ENCODE measurements at regions not wholly inside any gene's neighbourhood (a gene's known extent, or its start where the extent isn't known, plus 50 kb on each side); places are given as distances from the start of the nearest gene placed in this dataset.
"Not testable (repeated sequence)": the region's sequence is repeated elsewhere in the genome, so short reads cannot be mapped to it uniquely, and the experiment has no call there.

- TF ChIP-seq ZNF639 (tag by site-specific recombination; IDR thresholded peaks at IDR 0.05) (peak; percentile 83), ZNF146 (tag by site-specific recombination; IDR thresholded peaks at IDR 0.05) (peak; percentile 78; the same call in 1 of the 2 replicates), ZNF514 (tag by site-specific recombination; IDR thresholded peaks at IDR 0.05) (peak; percentile 98; the same call in 1 of the 2 replicates), ZNF292 (tag by site-specific recombination; IDR thresholded peaks at IDR 0.05; ENCODE audit: borderline replicate concordance, low read depth) (peak; percentile 99), HOXD13 (CRISPR knock-in tag; IDR thresholded peaks at IDR 0.05; ENCODE audit: borderline replicate concordance) (peak; percentile 92)
Measured at GRCh38 chr21:8419925-8420560, 2101.3 kb upstream of the TPTE start (continued).

GRCh38 chr21:8427790-8428667 lies 2093.4 kb upstream of the TPTE start:
- H3K27ac ChIP-seq (ENCODE audit: extremely low read depth, low read depth, low read length); H3K4me3 ChIP-seq (ENCODE audit: low read depth, low read length); H3K9me3 ChIP-seq (ENCODE audit: control insufficient read depth, insufficient read depth, low read depth, low read length); POLR2A ChIA-PET; H3K36me3 ChIP-seq (ENCODE audit: control insufficient read depth in 2 of 2, insufficient read depth in 1 of 2, low read length in 2 of 2); CTCF ChIA-PET; H3K4me1 ChIP-seq (ENCODE audit: control insufficient read depth, insufficient read depth, low read length): not testable (repeated sequence)

GRCh38 chr21:8428668-8429456 lies 2092.5 kb upstream of the TPTE start:
- H3K4me1 ChIP-seq (ENCODE audit: control insufficient read depth, insufficient read depth, low read length); CTCF ChIA-PET; H3K36me3 ChIP-seq (ENCODE audit: control insufficient read depth in 2 of 2, insufficient read depth in 1 of 2, low read length in 2 of 2); H3K27ac ChIP-seq (ENCODE audit: extremely low read depth, low read depth, low read length); H3K4me3 ChIP-seq (ENCODE audit: low read depth, low read length); H3K9me3 ChIP-seq (ENCODE audit: control insufficient read depth, insufficient read depth, low read depth, low read length); POLR2A ChIA-PET: not testable (repeated sequence)

- H3K4me3 ChIP-seq (ENCODE audit: low read depth, low read length); H3K9me3 ChIP-seq (ENCODE audit: control insufficient read depth, insufficient read depth, low read depth, low read length); POLR2A ChIA-PET; CTCF ChIA-PET; H3K36me3 ChIP-seq (ENCODE audit: control insufficient read depth in 2 of 2, insufficient read depth in 1 of 2, low read length in 2 of 2); H3K4me1 ChIP-seq (ENCODE audit: control insufficient read depth, insufficient read depth, low read length); H3K27ac ChIP-seq (ENCODE audit: extremely low read depth, low read depth, low read length): not testable (repeated sequence)
Measured at GRCh38 chr21:8434710-8435109, 2086.7 kb upstream of the TPTE start.

- POLR2A ChIA-PET; H3K4me3 ChIP-seq (ENCODE audit: low read depth, low read length); CTCF ChIA-PET: not testable (repeated sequence)
Measured at GRCh38 chr21:8443093-8443492, 2078.3 kb upstream of the TPTE start.

GRCh38 chr21:8449807-8450206 lies 2071.6 kb upstream of the TPTE start:
- CTCF ChIA-PET; POLR2A ChIA-PET; H3K27ac ChIP-seq (ENCODE audit: extremely low read depth, low read depth, low read length); H3K4me3 ChIP-seq (ENCODE audit: low read depth, low read length); H3K9me3 ChIP-seq (ENCODE audit: control insufficient read depth, insufficient read depth, low read depth, low read length); H3K36me3 ChIP-seq (ENCODE audit: control insufficient read depth in 2 of 2, insufficient read depth in 1 of 2, low read length in 2 of 2); H3K4me1 ChIP-seq (ENCODE audit: control insufficient read depth, insufficient read depth, low read length): not testable (repeated sequence)

More at GRCh38 chr21:8443093-8443492, 2078.3 kb upstream of the TPTE start:
- not testable (repeated sequence) for H3K27ac ChIP-seq (ENCODE audit: extremely low read depth, low read depth, low read length); H3K36me3 ChIP-seq (ENCODE audit: control insufficient read depth in 2 of 2, insufficient read depth in 1 of 2, low read length in 2 of 2); H3K9me3 ChIP-seq (ENCODE audit: control insufficient read depth, insufficient read depth, low read depth, low read length); H3K4me1 ChIP-seq (ENCODE audit: control insufficient read depth, insufficient read depth, low read length)

GRCh38 chr21:8455279-8456128 lies 2065.9 kb upstream of the TPTE start:
- H3K27ac ChIP-seq (ENCODE audit: extremely low read depth, low read depth, low read length); H3K4me1 ChIP-seq (ENCODE audit: control insufficient read depth, insufficient read depth, low read length); POLR2A ChIA-PET; H3K36me3 ChIP-seq (ENCODE audit: control insufficient read depth in 2 of 2, insufficient read depth in 1 of 2, low read length in 2 of 2); CTCF ChIA-PET; H3K4me3 ChIP-seq (ENCODE audit: low read depth, low read length); H3K9me3 ChIP-seq (ENCODE audit: control insufficient read depth, insufficient read depth, low read depth, low read length): not testable (repeated sequence)

- H3K27ac ChIP-seq (ENCODE audit: extremely low read depth, low read depth, low read length); H3K4me3 ChIP-seq (ENCODE audit: low read depth, low read length); H3K9me3 ChIP-seq (ENCODE audit: control insufficient read depth, insufficient read depth, low read depth, low read length); H3K36me3 ChIP-seq (ENCODE audit: control insufficient read depth in 2 of 2, insufficient read depth in 1 of 2, low read length in 2 of 2); H3K4me1 ChIP-seq (ENCODE audit: control insufficient read depth, insufficient read depth, low read length); CTCF ChIA-PET; POLR2A ChIA-PET: not testable (repeated sequence)
Measured at GRCh38 chr21:8464403-8465152, 2056.8 kb upstream of the TPTE start.

- CTCF ChIA-PET; H3K9me3 ChIP-seq (ENCODE audit: control insufficient read depth, insufficient read depth, low read depth, low read length); H3K36me3 ChIP-seq (ENCODE audit: control insufficient read depth in 2 of 2, insufficient read depth in 1 of 2, low read length in 2 of 2); H3K4me1 ChIP-seq (ENCODE audit: control insufficient read depth, insufficient read depth, low read length); POLR2A ChIA-PET; H3K27ac ChIP-seq (ENCODE audit: extremely low read depth, low read depth, low read length); H3K4me3 ChIP-seq (ENCODE audit: low read depth, low read length): not testable (repeated sequence)
Measured at GRCh38 chr21:8466642-8467041, 2054.7 kb upstream of the TPTE start.
